GM23248 (cell line): ENCODE measurements at regions not wholly inside any gene's neighbourhood (a gene's known extent, or its start where the extent isn't known, plus 50 kb on each side); places are given as distances from the start of the nearest gene placed in this dataset.

Experiments used
- DNase-seq: peaks from one replicate; pipeline ENCODE4 v3.0.0-alpha.2; 2015
- H2AFZ ChIP-seq: fragments of 200-600 bp; sonication (generic); 2 replicates; pipeline ENCODE4 v1.6.1; 2016; ENCODE audit warnings: antibody characterized with exemption
- H3F3A ChIP-seq: fragments of 200-600 bp; sonication (generic); 2 replicates; pipeline ENCODE4 v1.6.1; 2016; ENCODE audit warnings: mild to moderate bottlenecking, antibody characterized with exemption, mixed run types; ENCODE audit not compliant: insufficient read depth
- H3K27ac ChIP-seq: fragments of 200-600 bp; sonication (generic); 2 replicates; pipeline ENCODE4 v1.5.1; 2016; ENCODE audit warnings: mild to moderate bottlenecking
- H3K27me3 ChIP-seq: fragments of 200-600 bp; sonication (generic); replicated peaks from 2 replicates; pipeline ENCODE4 v1.6.1; 2016; ENCODE audit warnings: mild to moderate bottlenecking; ENCODE audit not compliant: insufficient read depth
- H3K36me3 ChIP-seq: fragments of 200-600 bp; sonication (generic); 2 replicates; pipeline ENCODE4 v1.6.1; 2016; ENCODE audit warnings: low read depth, mild to moderate bottlenecking
- H3K4me1 ChIP-seq: fragments of 200-600 bp; sonication (generic); 2 replicates; pipeline ENCODE4 v1.6.1; 2016; ENCODE audit warnings: mild to moderate bottlenecking; ENCODE audit not compliant: insufficient read depth
- H3K4me2 ChIP-seq: fragments of 200-600 bp; sonication (generic); one replicate; pipeline ENCODE4 v1.6.1; 2016; ENCODE audit warnings: mild to moderate bottlenecking; ENCODE audit not compliant: unreplicated experiment
- H3K4me3 ChIP-seq: fragments of 200-600 bp; sonication (generic); 2 replicates; pipeline ENCODE4 v1.5.1; 2016; ENCODE audit warnings: mild to moderate bottlenecking
- H3K79me2 ChIP-seq: fragments of 200-600 bp; sonication (generic); 2 replicates; pipeline ENCODE4 v1.6.1; 2016; ENCODE audit warnings: mild to moderate bottlenecking; ENCODE audit not compliant: insufficient read depth
- H3K9ac ChIP-seq: fragments of 200-600 bp; sonication (generic); 2 replicates; pipeline ENCODE4 v1.6.1; 2016; ENCODE audit warnings: mild to moderate bottlenecking
- H3K9me2 ChIP-seq: fragments of 200-600 bp; sonication (generic); 2 replicates; pipeline ENCODE4 v1.6.1; 2016; ENCODE audit warnings: mixed run types, mild to moderate bottlenecking, moderate library complexity; ENCODE audit not compliant: insufficient read depth
- H3K9me3 ChIP-seq: fragments of 200-600 bp; sonication (generic); one replicate; pipeline ENCODE4 v1.6.1; 2017; ENCODE audit warnings: low read depth
- H4K20me1 ChIP-seq: fragments of 200-600 bp; sonication (generic); 2 replicates; pipeline ENCODE4 v1.6.0; 2016; ENCODE audit not compliant: insufficient read depth
- EZH2 ChIP-seq: fragments of 200-600 bp; sonication (generic); IDR thresholded peaks from 2 replicates; pipeline ENCODE4 v1.6.1; 2018; ENCODE audit warnings: antibody characterized with exemption, mild to moderate bottlenecking; ENCODE audit not compliant: insufficient read depth, poor library complexity, severe bottlenecking
- EZH2phosphoT487 ChIP-seq: fragments of 200-600 bp; sonication (generic); IDR thresholded peaks from 2 replicates; pipeline ENCODE4 v1.6.1; 2018; ENCODE audit warnings: antibody characterized with exemption, moderate library complexity, mild to moderate bottlenecking, low read depth; ENCODE audit not compliant: insufficient read depth
- WGBS, 2 experiments: methylation state at CpG; one replicate each; pipeline ENCODE4 v1.1.6; 2015 to 2017; ENCODE audit warnings: low lambda C conversion rate in 2 of 2, low coverage in 1 of 2; ENCODE audit errors: missing lambda C conversion rate in 2 of 2; 5-methylcytosine and 5-hydroxymethylcytosine counted together
- in situ Hi-C: fragments of 300-500 bp; cut with MboI; formaldehyde crosslinking; loops from 2 replicates; pipeline ENCODE4 v1.15.0; 2020

- DNase-seq = no peak
- H4K20me1 ChIP-seq = no peaks in the 10 kb centered on the region
- TF ChIP-seq EZH2phosphoT487 = no peak
- no peak for TF ChIP-seq EZH2
- H3K79me2 ChIP-seq = no peaks in the 10 kb centered on the region
- no peaks in the 10 kb centered on the region for H3K4me1 ChIP-seq
- H3K9me2 ChIP-seq = no peaks in the 10 kb centered on the region
- H3K9me3 ChIP-seq = no peaks in the 10 kb centered on the region
- 84 to 86% methylated on average over 13 of the region's 13 CpGs for WGBS, 2 experiments
- H3K9ac ChIP-seq = no peak overlapping the region
- no peak overlapping the region for H3K4me2 ChIP-seq
- H3K4me3 ChIP-seq = no peak overlapping the region
- H3F3A ChIP-seq = no peaks in the 10 kb centered on the region
- no peak overlapping the region for H3K27ac ChIP-seq
- in situ Hi-C loops = no loop called here
- H3K27me3 ChIP-seq = no peaks in the 10 kb centered on the region
- no peaks in the 10 kb centered on the region for H3K36me3 ChIP-seq
- H2AFZ ChIP-seq = no peak overlapping the region
Observed at GRCh38 chr10:43749145-43749576, 100.5 kb upstream of the ZNF32 start.

- 88 to 91% methylated on average over 7 of the region's 7 CpGs for WGBS, 2 experiments
- Histone ChIP-seq H3K4me3 (no peak overlapping the region), H3K27me3 (no peaks in the 10 kb centered on the region), H3F3A (no peaks in the 10 kb centered on the region), H3K4me2 (no peak overlapping the region), H3K9ac (no peak overlapping the region), H3K4me1 (no peaks in the 10 kb centered on the region), H2AFZ (no peak overlapping the region), H3K27ac (no peak overlapping the region), H4K20me1 (no peaks in the 10 kb centered on the region), H3K9me3 (no peaks in the 10 kb centered on the region), H3K79me2 (no peaks in the 10 kb centered on the region), H3K36me3 (no peaks in the 10 kb centered on the region), H3K9me2 (no peaks in the 10 kb centered on the region)
- TF ChIP-seq EZH2 = no peak
- no peak for TF ChIP-seq EZH2phosphoT487
- in situ Hi-C loops = no loop called here
- DNase-seq = no peak
Observed at GRCh38 chr10:43748560-43748959, 99.9 kb upstream of the ZNF32 start.

- Histone ChIP-seq H3K4me2 (no peak overlapping the region), H3K4me3 (no peak overlapping the region), H3K4me1 (no peaks in the 10 kb centered on the region), H3K36me3 (no peaks in the 10 kb centered on the region), H3K9me2 (no peaks in the 10 kb centered on the region), H3K9me3 (no peaks in the 10 kb centered on the region), H3F3A (no peaks in the 10 kb centered on the region), H4K20me1 (no peaks in the 10 kb centered on the region), H3K27ac (no peak overlapping the region), H3K9ac (no peak overlapping the region), H3K79me2 (no peaks in the 10 kb centered on the region), H3K27me3 (no peaks in the 10 kb centered on the region), H2AFZ (no peak overlapping the region)
- 94% methylated on average over 1 of the region's 1 CpG for WGBS, 2 experiments
- no peak for DNase-seq
- TF ChIP-seq EZH2 (no peak), EZH2phosphoT487 (no peak)
- in situ Hi-C loops = no loop called here
Observed at GRCh38 chr10:43746906-43747305, 98.2 kb upstream of the ZNF32 start.

- Histone ChIP-seq H3F3A (0 out of 2 replicates have a peak, but pooled peaks cover 5% of the 10 kb centered on the region), H2AFZ (no peak overlapping the region), H4K20me1 (no peaks in the 10 kb centered on the region), H3K9me3 (no peaks in the 10 kb centered on the region), H3K36me3 (no peaks in the 10 kb centered on the region), H3K27me3 (no peaks in the 10 kb centered on the region), H3K27ac (no peak overlapping the region), H3K79me2 (no peaks in the 10 kb centered on the region), H3K4me3 (no peak overlapping the region), H3K9ac (no peak overlapping the region), H3K4me2 (no peak overlapping the region), H3K9me2 (no peaks in the 10 kb centered on the region), H3K4me1 (peaks cover 9% of the 10 kb centered on the region)
- DNase-seq = peak; percentile 18
- in situ Hi-C loops = no loop called here
- WGBS, 2 experiments = 7 to 8% methylated on average over 1 of the region's 1 CpG
- TF ChIP-seq EZH2phosphoT487 (no peak), EZH2 (no peak)
Observed at GRCh38 chr10:43739161-43739560, 90.5 kb upstream of the ZNF32 start.

- Histone ChIP-seq H3K27ac (no peak overlapping the region), H2AFZ (no peak overlapping the region), H3K27me3 (no peaks in the 10 kb centered on the region), H3K4me3 (no peak overlapping the region), H3K9me2 (no peaks in the 10 kb centered on the region), H4K20me1 (no peaks in the 10 kb centered on the region), H3K79me2 (no peaks in the 10 kb centered on the region), H3K36me3 (no peaks in the 10 kb centered on the region), H3K9me3 (no peaks in the 10 kb centered on the region), H3K4me2 (no peak overlapping the region), H3F3A (0 out of 2 replicates have a peak, but pooled peaks cover 5% of the 10 kb centered on the region), H3K4me1 (peaks cover 9% of the 10 kb centered on the region), H3K9ac (no peak overlapping the region)
- no peak for TF ChIP-seq EZH2
- TF ChIP-seq EZH2phosphoT487 = no peak
- in situ Hi-C loops = no loop called here
- no peak for DNase-seq
- WGBS, 2 experiments = 61 to 73% methylated on average over 3 of the region's 3 CpGs
Observed at GRCh38 chr10:43737003-43737402, 88.3 kb upstream of the ZNF32 start.
